T follicular helper cell (primary cell): ENCODE measurements at regions not wholly inside any gene's neighbourhood (a gene's known extent, or its start where the extent isn't known, plus 50 kb on each side); places are given as distances from the start of the nearest gene placed in this dataset.

Experiments
- DNase-seq: peaks from one replicate; pipeline ENCODE4 v3.0.0-alpha.2; 2020; ENCODE audit warnings: low read depth

DNA sequence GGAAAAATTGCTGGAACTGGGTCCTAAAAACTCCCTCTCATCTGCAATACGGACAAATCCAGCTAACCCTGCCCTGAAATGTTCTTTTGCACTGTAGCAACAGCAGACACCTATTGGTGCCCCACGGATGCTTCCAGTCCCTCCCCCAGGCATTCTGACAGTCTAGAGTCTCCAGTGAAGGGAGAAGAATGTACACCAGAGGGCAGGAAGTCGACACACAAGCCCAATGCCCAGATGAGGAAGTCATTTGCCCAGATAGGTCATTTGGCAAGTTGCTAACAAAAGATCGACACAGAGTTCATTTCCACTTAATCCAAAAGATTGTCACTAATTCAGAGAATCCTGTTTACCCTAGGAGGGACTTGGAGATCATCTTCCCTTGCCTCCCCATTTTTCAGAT, 293.0 kb upstream of the PRDM1 start:
- DNase-seq, result no peak

DNA sequence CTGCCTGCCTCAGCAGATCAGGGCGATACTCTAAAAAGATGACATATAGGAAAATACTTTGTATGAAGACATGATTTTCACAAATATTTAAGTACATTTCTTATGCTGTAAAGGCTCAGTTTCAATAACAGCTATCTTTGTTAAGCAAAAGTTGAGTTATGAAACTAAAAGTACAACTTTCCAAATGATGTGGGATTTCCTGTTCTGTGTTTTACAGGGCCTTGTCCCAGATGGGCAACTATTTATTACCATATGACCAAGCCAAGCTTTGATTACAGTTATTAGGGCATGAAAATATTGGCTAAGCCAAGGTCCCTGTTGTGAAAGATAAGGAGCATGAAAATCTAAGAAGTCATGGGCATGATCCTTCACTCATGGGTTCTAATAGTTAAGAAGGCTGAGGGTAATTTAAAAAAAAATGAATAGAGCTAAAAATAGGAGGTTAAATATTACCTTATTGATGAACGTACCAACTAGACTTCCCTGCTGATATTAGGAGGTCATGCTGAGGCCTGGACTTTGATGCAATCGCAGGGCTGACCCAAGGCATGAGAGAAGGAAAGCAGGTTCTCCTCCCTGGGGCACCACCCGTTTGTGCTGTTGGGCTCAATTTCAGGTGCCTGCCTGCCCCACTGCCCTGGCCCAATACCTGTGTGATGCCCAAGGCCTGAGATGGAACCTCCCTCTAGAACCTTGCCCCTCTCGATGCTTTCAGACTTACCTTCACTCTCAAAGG, 294.4 kb upstream of the PRDM1 start:
- DNase-seq, result no peak

DNA sequence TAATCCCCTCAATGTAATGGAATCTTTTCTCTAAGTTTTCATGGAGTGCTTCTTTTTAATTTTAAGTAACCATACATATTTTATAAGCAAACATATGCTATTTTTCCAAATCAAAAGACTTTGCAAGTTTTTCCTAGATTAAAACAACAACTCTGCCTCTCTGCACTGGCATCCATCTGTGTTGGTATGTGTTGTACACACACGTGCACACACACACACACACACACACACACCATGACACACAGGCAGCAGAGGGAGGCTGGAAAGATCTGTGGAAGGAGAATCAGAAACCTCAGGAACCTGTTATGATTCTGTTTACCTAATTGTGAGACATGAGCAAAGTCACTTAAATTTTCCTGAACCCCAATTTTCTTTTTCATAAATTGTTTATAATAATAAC, 295.0 kb upstream of the PRDM1 start:
- no peak for DNase-seq

DNA sequence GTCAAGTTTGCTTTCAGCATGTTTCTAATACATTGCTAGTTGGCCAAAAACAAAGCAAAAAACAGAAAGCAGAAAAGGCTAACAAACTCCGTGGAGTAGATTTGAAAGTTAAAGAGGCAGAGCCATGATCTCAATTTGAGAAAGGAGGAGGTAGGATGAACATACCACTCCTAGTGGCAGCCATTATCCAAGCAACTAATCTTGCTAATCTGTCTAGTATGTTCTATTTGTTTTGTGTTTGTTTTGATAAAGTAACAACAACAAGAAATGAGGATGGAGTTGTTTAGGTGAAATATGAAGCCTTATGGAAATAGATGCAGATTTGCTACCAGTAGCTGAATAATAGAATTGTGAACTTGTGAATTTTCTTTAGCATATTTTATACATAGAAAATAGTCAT, 295.5 kb upstream of the PRDM1 start:
- no peak for DNase-seq

DNA sequence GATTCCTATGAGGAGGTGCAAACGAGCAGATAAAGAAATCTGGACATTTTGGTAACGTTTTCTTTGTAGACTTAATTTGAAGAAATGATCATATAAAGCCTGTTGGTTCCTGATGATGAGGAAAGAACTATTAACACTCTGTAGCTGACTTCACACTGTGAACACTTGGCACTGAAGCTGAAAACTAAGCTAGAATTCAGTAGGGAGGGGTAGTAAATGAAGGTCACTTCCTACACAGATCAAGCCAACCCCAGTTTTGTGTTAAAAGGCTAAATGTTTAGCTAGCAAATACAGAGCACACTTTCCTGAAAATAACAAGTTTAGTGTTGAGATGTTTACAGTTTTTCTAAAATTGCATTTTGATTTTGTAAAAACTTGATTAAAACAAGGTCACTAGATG, 296.2 kb upstream of the PRDM1 start:
- DNase-seq, result no peak

DNA sequence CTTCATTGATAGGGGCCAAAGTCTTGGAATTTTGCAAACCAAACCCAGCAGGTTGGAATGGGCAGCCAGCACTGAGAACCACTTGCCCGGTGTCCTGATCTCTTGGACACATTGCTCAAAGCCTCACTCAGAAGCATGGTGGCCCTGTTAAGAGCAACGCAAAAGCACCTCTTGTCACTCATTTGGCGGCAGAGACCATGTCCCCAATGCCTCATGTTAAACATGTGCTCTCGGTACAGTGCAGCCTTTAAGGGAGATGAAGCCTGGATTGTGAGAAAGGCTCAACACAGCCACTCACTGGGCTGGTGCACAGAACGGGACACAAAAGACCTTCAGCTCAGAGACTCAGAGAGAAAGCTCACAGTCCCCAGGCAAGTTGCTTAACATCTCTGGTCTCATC, 298.4 kb upstream of the PRDM1 start:
- no peak for DNase-seq

DNA sequence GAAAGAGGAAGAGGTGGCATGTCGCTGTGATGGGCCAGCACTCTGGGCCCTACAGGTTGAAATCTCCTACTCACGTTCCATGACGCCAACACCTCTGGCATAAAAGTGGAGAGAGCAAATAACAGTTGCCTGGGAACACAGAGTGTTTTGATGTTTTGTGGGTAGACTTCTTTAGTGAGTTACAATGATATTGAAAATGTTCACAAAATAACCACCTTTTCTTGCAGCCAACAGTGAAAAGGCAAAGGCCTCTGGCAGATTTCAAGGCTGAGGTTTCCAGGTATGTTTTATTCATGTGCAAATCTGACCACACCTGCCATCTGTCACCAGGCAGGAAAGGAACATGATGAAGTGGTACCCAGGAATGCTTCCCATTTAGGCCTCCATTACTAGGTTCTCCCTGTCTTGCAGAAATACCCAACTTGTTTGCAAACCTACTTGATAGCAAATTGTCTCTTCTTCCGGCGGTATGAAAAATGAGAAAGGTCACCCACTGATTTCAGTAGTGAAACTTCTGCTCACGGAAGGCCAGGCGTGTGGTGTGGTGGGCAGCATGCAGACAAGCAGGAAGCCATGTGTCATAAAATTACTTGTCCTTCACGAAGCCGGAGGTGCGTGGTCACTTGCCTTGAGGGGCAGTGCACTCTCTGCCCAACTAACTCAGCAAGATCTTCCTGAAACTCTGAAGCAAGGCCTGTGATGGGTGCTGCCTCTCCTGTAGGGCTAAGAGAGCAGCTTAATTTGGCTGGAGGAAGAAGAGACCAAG, 299.1 kb upstream of the PRDM1 start:
- DNase-seq, result no peak

DNA sequence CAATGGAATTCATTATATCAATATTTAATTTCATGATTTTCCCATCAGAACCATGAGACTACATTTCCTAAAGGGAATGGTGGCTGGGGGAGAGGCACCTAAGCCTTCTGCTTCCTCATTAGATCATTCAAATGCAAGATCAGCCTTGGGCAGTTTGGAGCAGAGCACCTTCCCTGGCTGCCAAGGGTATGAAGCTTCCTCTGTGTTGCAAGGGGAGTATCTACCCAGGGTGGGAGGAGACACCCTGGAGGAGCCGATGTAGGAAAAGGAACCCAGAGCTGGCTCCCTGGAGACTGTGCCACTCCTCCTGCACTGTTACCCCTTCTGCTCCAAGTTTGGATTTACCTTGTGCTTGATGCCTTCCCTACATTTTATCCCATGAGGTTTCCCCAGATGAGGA, 299.7 kb upstream of the PRDM1 start:
- DNase-seq, result no peak

DNA sequence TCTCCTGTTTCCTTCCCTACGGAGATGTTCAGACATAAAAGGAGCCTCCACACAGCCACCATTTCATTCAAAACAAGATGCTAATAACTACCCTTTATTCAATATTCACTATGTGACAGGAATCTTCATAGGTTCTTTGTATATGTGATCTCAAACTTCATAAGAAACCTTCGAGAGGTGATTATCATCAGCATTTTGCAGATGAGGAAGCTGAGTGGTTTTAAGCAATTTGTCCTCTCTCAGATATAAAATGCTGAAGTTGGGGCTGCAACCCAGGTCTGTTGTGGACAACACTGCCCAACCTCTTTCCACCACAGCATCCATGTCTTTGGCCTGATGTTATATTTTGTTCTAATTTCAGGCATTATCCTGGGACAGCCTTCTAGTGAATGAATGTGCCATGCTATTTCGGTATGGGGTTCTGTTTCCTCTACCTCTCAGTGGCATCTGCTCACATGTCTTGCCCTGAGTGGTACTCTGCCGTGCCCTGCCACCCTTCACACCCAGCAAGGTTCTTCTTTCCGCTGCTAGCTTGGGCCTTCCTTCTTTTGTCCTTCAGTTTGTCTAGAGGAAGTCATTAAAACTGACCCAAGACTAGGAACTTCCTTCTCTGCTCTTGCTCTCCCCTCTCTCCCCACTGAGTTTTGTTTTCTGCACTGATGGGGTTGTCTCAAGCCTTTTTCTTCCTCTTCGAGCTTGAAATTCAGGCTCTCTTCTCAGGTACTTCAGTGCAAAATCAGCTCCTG, 300.9 kb upstream of the PRDM1 start:
- DNase-seq, result no peak

DNA sequence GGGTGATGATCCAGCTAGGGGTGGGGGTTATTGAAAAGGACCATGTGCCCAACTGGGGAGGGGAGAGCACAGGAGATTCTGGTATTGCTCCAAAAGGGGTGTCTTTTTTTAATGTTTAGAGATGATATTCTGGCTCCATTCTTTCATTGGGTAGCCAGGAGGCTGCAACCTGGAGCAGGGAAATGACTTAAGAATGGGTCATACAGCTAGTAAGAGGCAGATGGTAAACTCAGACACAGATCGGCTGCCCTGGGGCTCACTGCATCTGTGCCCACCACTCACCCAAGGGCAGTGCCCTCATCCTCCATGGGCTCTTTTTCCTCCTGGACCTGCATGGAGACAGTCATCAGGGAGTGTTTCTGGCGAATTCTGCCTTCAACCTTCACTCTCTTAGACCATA, 302.0 kb upstream of the PRDM1 start:
- no peak for DNase-seq

DNA sequence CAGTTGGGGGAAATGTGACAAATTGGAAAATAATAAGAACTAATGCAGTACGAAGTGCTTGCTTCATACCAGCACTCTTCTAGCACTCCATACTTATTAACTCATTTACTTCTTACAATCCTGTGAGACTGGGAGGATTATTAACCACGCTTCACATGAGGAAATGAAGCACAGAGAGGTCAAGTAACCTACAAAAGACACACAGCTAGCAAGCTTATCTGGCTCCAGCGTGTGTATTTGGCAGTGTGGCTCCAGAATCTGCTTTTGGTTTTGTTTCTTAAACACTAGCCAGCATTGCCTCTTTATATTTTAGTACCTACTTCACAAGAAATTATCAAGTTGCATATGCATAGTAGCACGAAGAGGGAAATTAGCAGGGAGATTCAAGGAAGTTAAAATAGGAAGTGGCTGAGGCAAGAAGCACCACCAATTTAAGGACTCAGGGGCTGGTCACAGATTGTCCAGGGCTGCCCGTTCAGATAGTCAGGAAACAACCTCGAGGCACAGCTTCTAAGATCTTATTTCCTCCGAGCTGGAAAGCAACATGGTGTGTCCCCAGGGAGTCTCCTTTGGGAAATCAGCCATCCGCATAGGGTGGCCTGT, 302.7 kb upstream of the PRDM1 start:
- DNase-seq, result no peak

DNA sequence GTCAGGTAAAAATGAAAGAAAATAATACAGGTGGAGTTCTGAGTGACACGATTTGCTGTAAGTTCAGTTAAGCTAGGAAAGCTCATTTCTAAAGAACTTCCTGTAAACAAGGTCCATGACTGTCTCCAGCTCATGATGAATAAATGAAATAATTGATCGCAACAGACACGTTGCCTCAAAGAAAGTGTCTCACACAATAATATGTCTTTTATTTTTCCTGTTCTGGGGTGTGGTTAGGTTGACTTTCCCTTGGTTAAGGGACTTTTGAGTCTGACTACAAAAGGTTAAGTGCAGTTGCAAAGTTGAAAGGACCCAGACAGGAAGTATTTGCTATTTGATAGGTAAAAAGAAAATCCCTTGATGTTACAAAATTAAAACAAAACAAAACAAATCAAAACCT, 304.2 kb upstream of the PRDM1 start:
- DNase-seq, result no peak

DNA sequence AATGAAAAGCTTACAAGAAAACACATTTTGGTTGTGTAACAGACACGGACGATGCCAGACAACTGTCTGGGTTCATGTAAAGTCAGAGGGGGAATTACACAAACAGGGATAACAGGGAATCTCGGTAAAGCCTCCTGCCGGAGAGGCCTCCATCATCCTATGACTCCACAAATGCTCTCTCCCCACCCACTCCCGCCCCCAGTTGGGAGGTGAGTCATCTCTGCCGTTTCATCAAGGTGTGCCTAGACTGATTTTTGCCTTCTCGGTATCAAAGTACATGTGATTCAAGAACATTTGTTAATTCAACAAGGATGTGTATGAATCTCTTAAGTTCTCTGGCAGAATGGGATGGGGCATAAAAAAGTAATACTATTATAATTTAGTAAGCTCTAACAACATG, 304.9 kb upstream of the PRDM1 start:
- no peak for DNase-seq

DNA sequence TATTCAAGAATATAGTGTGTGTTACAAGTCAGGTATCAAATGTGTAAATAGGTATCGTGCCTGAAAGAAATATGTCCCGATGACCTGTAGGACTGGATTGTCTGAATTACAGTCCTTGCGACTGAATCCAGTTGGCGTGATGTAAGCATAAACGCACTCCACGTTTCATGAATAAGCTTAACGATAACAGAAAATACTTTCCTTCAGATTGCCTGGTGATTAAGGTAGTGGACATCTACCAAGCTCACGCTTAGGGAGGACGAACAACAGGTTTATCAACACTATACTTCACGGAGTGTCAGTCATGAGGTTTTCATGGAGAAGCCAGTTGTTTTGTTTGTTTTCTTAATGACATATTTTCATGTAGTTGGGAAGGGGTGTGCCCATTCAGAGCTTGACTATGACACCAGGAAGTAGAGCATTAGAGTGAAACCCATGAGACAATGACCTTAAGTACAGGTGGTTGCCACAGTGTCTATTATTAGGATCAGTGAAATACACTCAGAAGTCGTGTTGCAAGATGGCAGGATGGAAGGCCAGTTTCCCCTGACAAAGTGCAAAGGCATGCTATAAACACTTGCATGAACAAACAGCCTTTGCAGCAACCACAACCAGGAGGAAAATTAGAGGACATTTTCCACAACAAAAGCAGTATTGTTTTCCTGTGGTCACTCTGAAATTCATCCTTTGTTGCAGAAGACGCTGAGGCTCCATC, 305.8 kb upstream of the PRDM1 start:
- DNase-seq, result no peak

DNA sequence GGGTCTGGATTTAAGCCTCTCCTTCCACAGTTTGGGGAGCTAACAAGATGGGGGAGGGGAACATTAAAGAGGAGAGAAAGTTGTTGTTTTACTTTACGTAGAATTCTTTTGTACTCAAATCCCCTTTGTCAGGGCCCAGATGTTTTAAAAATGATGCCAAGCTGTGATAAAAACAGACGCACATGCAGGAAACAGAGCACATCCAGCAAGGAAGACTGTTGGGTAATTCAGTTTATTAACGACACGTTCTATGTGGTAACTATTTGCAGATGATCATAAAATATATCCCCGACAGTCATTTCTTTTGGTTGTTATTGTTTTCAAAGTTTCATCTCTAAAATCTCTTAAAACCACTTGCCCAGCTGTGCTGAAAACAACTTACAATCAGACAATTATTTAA, 307.0 kb upstream of the PRDM1 start:
- no peak for DNase-seq

DNA sequence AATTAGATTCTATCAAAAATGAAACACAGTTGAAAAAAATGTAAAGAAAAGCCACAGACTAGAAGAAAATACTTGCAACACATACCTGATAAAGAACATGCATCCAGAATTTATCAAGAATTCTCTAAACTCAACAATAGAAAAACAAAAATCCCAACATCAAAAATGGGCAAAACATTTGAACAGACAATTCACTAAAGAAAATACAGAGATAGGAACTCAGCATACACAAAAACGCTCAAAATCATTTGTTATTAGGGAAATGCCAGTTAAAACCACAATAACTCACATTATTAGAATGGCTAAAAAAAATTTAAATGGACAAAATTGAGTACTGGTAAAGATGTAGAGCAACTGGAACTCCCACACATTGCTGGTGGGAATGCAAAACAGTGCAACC, 311.0 kb upstream of the PRDM1 start:
- no peak for DNase-seq

DNA sequence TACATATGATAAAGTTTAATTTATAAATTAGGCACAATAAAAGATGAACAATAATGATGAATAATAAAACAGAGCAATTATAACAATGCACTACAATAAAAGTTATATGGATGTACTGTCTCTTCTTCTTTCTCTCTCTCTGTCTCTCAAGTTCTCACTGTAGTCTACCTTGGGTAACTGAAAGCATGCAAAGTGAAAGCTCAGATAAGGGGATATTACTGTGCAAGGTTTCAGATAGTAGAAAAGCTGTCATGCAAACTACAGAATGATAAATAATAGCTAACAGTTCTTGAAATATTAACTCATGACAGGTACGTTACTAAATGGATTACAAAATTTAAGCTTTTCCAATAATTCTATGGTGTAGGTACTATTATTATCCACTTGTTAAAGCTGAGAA, 311.9 kb upstream of the PRDM1 start:
- no peak for DNase-seq

DNA sequence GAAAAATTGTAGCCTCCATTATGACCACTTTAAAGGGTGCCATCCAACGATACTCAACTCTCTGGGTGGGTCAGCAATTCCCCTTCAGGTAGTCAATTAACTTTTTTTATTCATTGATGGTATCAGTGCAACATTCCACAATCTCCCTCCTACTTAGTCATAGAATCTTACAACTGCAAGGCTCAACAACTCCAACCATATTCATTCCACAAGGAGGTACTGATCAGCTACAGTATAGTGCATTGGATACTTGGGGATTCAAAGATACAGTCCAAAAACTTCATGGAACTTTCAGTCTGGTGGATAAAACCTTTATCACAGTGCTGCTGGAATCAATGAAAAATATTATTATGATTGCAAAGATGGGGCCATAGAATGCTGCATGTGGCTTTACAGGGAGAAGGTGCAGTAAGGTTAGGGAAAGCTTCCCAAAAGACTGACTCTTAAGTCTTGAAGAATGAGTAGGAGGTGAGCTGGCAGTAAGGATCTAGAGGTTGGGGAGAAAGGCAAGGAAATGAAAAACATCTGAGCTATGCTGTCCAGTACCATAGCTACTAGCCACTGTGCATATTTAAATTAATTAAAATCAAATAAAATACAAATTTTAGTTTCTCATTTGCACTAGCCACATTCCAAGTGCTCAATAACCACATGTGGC, 314.7 kb upstream of the PRDM1 start:
- no peak for DNase-seq

DNA sequence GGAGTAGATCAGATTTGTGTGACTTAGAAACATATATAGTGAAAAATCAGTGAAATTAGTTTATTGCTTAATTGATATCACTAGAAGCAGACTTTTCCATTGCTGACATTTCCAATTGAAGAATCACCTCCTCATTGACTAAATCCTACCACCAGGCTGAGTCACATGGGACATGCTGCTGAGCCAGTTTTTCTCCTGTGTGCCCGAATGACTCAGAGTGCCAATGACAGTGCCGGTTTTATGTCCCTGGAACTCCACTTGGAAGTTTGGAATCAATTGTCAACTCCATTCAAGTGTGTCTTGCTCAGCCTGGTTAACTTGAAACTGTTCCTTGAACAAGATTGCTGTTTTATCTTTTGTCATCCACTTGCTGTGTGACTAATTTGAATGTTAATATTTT, 316.1 kb upstream of the PRDM1 start:
- no peak for DNase-seq

DNA sequence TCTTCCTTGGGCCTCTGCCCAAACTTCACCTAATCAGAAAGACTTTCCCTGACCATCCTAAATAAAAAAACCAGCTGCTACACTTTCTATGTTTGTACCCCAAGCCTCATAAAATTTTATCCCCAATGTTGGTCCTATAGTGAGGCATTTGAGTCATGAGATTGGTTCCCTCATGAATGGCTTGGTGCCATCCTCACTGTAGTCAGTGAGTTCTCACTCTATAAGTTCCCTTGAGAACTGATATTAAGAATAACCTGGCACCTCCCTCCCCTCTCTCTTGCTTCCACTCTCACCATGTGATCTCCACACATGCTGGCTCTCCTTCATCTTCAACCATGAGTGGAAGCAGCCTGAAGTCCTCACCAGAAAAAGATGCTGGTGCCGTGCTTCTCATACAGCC, 316.9 kb upstream of the PRDM1 start:
- no peak for DNase-seq

DNA sequence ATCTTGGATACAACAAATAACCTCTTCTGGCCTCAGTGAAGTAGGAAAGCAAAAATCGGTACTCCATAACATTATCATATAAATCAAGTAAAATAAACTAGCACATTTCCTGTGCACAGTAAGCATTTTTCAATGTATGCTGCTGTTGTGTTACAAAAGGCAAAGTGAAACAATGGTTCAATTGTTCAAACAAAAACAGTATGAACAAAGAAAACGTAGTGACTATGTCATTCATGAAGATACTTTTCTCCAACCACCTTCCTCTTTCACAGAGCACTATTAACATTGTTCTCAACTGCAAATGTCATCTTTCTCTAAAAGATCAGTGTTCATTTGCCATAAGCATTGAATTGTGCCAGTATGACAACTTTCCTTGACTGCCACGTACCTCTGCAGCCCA, 318.6 kb upstream of the PRDM1 start:
- no peak for DNase-seq

DNA sequence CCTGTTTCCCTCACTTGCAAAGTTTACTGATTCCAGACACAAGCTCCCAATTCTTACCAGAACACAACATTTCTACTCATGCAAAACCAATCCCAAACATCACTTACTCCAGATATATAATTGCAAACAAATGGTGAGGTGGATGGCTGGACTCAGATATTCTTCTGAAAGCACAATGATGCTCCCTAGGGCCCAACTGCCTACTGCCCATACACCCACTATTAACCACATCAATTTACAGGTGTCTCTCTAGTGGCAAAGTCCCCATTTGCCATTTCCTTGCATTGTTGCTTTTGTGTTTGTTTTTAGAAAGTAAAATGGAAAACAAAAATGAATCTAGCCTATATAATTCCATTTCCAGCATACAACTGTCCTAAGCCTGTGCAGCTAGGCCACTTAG, 320.9 kb upstream of the PRDM1 start:
- no peak for DNase-seq
